WERI-Rb-1 (cell line): ENCODE measurements at regions not wholly inside any gene's neighbourhood (a gene's known extent, or its start where the extent isn't known, plus 50 kb on each side); places are given as distances from the start of the nearest gene placed in this dataset.

Source experiments
- DNase-seq: peaks from one replicate; pipeline ENCODE4 v3.0.0-alpha.2; 2020
- H3K27ac ChIP-seq: fragments of 250-450 bp; sonication (Bioruptor Pico); 2 replicates; pipeline ENCODE4 v1.5.1; 2020; ENCODE audit warnings: mild to moderate bottlenecking, moderate library complexity
- H3K27me3 ChIP-seq: fragments of 250-450 bp; sonication (Bioruptor Pico); 2 replicates; pipeline ENCODE4 v1.5.1; 2021; ENCODE audit warnings: mild to moderate bottlenecking, low read depth, moderate library complexity; ENCODE audit not compliant: insufficient read depth, severe bottlenecking
- H3K36me3 ChIP-seq: fragments of 250-450 bp; sonication (Bioruptor Pico); 2 replicates; pipeline ENCODE4 v1.5.1; 2020; ENCODE audit warnings: mild to moderate bottlenecking, moderate library complexity
- H3K4me3 ChIP-seq: 2 replicates; pipeline ENCODE4 v1.5.1; 2011; ENCODE audit warnings: low read depth, mild to moderate bottlenecking, control low read depth, low read length
- H3K9me3 ChIP-seq: fragments of 250-450 bp; sonication (Bioruptor Pico); 2 replicates; pipeline ENCODE4 v1.5.1; 2021; ENCODE audit warnings: mild to moderate bottlenecking, moderate library complexity; ENCODE audit not compliant: severe bottlenecking
- CTCF ChIP-seq: IDR thresholded peaks from 2 replicates; pipeline ENCODE4 v1.5.1; 2011; ENCODE audit warnings: low read depth, mild to moderate bottlenecking, control low read depth, inconsistent platforms, low read length

- no peak overlapping the region for H3K27ac ChIP-seq
- no peak for DNase-seq
- no peaks in the 10 kb centered on the region for H3K27me3 ChIP-seq
- no peak overlapping the region for H3K4me3 ChIP-seq
- H3K36me3 ChIP-seq = no peaks in the 10 kb centered on the region
- TF ChIP-seq CTCF = no peak
- no peaks in the 10 kb centered on the region for H3K9me3 ChIP-seq
These were observed 375.2 kb downstream of the BRD1 start for GRCh38 chr22:49452362-49452946.

- Histone ChIP-seq H3K36me3 (no peaks in the 10 kb centered on the region), H3K9me3 (no peaks in the 10 kb centered on the region), H3K4me3 (no peak overlapping the region), H3K27me3 (no peaks in the 10 kb centered on the region), H3K27ac (no peak overlapping the region)
- TF ChIP-seq CTCF = no peak
- DNase-seq = no peak
These were observed 376.4 kb downstream of the BRD1 start for GRCh38 chr22:49451070-49451840.

GRCh38 chr22:49450498-49450897 lies 377.2 kb downstream of the BRD1 start:
- H3K27me3 ChIP-seq = no peaks in the 10 kb centered on the region
- DNase-seq = no peak
- TF ChIP-seq CTCF = no peak
- H3K36me3 ChIP-seq = no peaks in the 10 kb centered on the region
- H3K9me3 ChIP-seq = no peaks in the 10 kb centered on the region
- no peak overlapping the region for H3K27ac ChIP-seq
- no peak overlapping the region for H3K4me3 ChIP-seq

- Histone ChIP-seq H3K9me3 (no peaks in the 10 kb centered on the region), H3K27ac (no peak overlapping the region), H3K36me3 (no peaks in the 10 kb centered on the region), H3K4me3 (no peak overlapping the region), H3K27me3 (no peaks in the 10 kb centered on the region)
- no peak for DNase-seq
- no peak for TF ChIP-seq CTCF
These were observed 377.7 kb downstream of the BRD1 start for GRCh38 chr22:49449811-49450446.

- no peaks in the 10 kb centered on the region for H3K9me3 ChIP-seq
These were observed 378.3 kb downstream of the BRD1 start for GRCh38 chr22:49449377-49449776.

More at GRCh38 chr22:49449377-49449776, 378.3 kb downstream of the BRD1 start:
- no peaks in the 10 kb centered on the region for H3K36me3 ChIP-seq
- DNase-seq = no peak
- no peaks in the 10 kb centered on the region for H3K27me3 ChIP-seq
- no peak overlapping the region for H3K27ac ChIP-seq
- H3K4me3 ChIP-seq = no peak overlapping the region
- TF ChIP-seq CTCF = no peak
